Rectal smooth muscle tissue (tissue), 1 donor: ENCODE measurements at regions not wholly inside any gene's neighbourhood (a gene's known extent, or its start where the extent isn't known, plus 50 kb on each side); places are given as distances from the start of the nearest gene placed in this dataset.
A peak's percentile ranks its signal among the peaks of the same experiment; 100 is the strongest.

Experiments
- H3K27ac ChIP-seq: one replicate; pipeline ENCODE4 v1.7.0; 2013; ENCODE audit warnings: low read depth, low read length, inconsistent platforms
- H3K27me3 ChIP-seq: one replicate; pipeline ENCODE4 v1.7.0; 2013; ENCODE audit warnings: low read length; ENCODE audit not compliant: control insufficient read depth, insufficient read depth
- H3K36me3 ChIP-seq: one replicate; pipeline ENCODE4 v1.7.0; 2013; ENCODE audit warnings: low read length; ENCODE audit not compliant: control insufficient read depth, insufficient read depth
- H3K4me1 ChIP-seq: one replicate; pipeline ENCODE4 v1.7.0; 2013; ENCODE audit warnings: low read length; ENCODE audit not compliant: control insufficient read depth, insufficient read depth
- H3K4me3 ChIP-seq: one replicate; pipeline ENCODE4 v1.7.0; 2013; ENCODE audit warnings: low read length
- H3K9ac ChIP-seq: one replicate; pipeline ENCODE4 v1.7.0; 2013; ENCODE audit warnings: low read length

DNA sequence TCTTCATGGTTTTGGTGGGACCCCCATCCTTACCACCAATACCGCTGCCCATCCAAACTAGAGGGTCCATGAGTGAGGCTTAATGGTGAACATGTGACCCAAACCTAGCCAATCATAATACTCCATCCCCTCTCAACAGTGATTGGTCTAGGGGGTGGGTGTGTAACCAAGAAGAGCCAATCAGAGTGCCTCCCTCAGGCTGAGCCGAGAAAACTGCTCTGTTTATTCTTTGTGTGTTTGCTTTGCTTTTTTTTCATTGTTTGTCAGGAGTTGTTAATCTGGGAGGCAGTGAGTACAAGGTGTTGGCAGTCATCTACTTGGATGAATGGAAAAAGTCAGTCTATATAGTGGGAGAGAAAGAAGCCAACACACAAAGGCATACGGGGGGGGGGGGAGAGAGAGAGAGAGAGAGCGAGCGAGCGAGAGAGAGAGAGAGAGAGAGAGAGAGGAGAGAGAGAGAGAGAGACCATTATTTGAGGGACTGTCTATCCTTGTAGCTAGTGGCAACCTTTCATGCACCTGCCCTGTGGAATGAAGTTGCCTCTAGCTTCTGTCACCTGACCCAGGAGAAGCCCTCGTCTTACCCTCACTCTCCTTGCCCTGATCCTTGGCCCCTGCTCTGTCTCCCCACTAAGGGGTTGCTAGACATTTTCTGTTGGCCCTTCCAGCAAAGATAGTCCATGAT lies 441.7 kb downstream of the TYW1 start:
- Histone ChIP-seq H3K4me1 (no peaks in the 10 kb centered on the region), H3K36me3 (no peaks in the 10 kb centered on the region), H3K27me3 (no peaks in the 10 kb centered on the region), H3K9ac (no peak overlapping the region), H3K27ac (no peak overlapping the region), H3K4me3 (no peak overlapping the region)

DNA sequence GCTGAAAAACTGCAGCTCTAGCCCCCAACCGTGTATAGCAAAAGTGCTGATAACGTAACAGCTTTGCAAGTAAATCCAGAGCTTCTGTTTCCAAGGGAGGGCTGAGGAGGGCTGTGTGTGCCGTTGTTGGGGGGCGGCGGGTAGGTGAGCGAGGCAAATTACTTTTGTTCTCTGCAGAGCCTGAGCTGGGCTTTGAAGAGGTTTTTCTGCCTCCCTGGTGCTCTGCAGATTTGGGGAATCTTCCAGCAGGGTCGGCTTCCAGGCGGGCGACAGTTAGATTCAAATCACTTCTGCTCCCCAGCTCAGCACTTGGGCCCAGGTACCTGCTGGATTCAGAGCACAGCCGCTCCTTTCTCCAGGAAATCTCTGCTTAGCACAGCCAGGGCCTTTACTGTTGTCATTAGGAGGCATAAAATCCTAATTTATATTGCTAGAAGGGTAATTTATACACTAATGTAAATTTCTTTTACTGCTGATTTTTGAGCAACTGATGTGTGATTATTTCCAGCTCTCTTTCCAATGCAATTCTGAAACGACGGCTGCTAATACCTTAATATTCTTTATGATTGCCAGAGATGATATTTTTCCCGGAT lies 442.4 kb downstream of the TYW1 start:
- Histone ChIP-seq H3K9ac (no peak overlapping the region), H3K27me3 (no peaks in the 10 kb centered on the region), H3K27ac (no peak overlapping the region), H3K4me1 (no peaks in the 10 kb centered on the region), H3K36me3 (no peaks in the 10 kb centered on the region), H3K4me3 (no peak overlapping the region)

GRCh38 chr7:67440321-67440720 lies 443.7 kb downstream of the TYW1 start:
- no peaks in the 10 kb centered on the region for H3K4me1 ChIP-seq
- no peaks in the 10 kb centered on the region for H3K27me3 ChIP-seq
- no peak overlapping the region for H3K27ac ChIP-seq
- H3K36me3 ChIP-seq, result no peaks in the 10 kb centered on the region
- H3K9ac ChIP-seq, result no peak overlapping the region
- no peak overlapping the region for H3K4me3 ChIP-seq

- no peaks in the 10 kb centered on the region for H3K4me1 ChIP-seq
- no peaks in the 10 kb centered on the region for H3K36me3 ChIP-seq
- no peak overlapping the region for H3K27ac ChIP-seq
- no peaks in the 10 kb centered on the region for H3K27me3 ChIP-seq
- H3K4me3 ChIP-seq, result no peak overlapping the region
- no peak overlapping the region for H3K9ac ChIP-seq
These were observed 449.1 kb downstream of the TYW1 start for GRCh38 chr7:67445728-67446127.

- Histone ChIP-seq H3K36me3 (no peaks in the 10 kb centered on the region), H3K4me1 (no peaks in the 10 kb centered on the region), H3K27me3 (no peaks in the 10 kb centered on the region), H3K27ac (no peak overlapping the region), H3K4me3 (no peak overlapping the region), H3K9ac (no peak overlapping the region)
These were observed 450.7 kb downstream of the TYW1 start for GRCh38 chr7:67447297-67447696.

DNA sequence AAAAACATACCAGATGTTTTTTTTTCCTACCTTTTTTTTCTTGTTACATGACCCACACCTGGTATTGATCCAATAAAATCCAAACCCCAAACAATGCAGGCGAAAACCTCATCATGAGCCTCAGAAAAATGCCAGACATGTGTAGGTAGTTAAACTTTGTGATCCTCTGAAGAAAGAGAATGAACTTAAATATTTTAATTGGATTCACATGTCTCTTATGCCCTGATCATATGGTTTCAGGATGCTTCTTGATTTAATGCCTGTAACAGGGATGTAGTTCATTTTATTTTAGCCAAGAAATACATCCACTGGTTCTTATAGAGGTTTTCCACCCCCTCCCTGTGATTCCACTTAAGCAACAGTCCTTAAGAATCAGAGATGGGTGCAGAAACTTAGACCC lies 451.6 kb downstream of the TYW1 start:
- Histone ChIP-seq H3K27me3 (no peaks in the 10 kb centered on the region), H3K4me1 (no peaks in the 10 kb centered on the region), H3K36me3 (no peaks in the 10 kb centered on the region), H3K27ac (no peak overlapping the region), H3K4me3 (no peak overlapping the region), H3K9ac (no peak overlapping the region)

GRCh38 chr7:67450171-67450570 lies 453.5 kb downstream of the TYW1 start:
- Histone ChIP-seq H3K27me3 (no peaks in the 10 kb centered on the region), H3K27ac (no peak overlapping the region), H3K9ac (no peak overlapping the region), H3K4me1 (no peaks in the 10 kb centered on the region), H3K36me3 (no peaks in the 10 kb centered on the region), H3K4me3 (no peak overlapping the region)

GRCh38 chr7:67451306-67451705 lies 454.7 kb downstream of the TYW1 start:
- Histone ChIP-seq H3K4me3 (no peak overlapping the region), H3K27me3 (no peaks in the 10 kb centered on the region), H3K9ac (no peak overlapping the region), H3K36me3 (no peaks in the 10 kb centered on the region), H3K27ac (no peak overlapping the region), H3K4me1 (no peaks in the 10 kb centered on the region)

- Histone ChIP-seq H3K9ac (no peak overlapping the region), H3K27ac (no peak overlapping the region), H3K4me1 (no peaks in the 10 kb centered on the region), H3K36me3 (no peaks in the 10 kb centered on the region), H3K27me3 (no peaks in the 10 kb centered on the region), H3K4me3 (no peak overlapping the region)
These were observed 455.9 kb downstream of the TYW1 start for GRCh38 chr7:67452516-67453026.

- Histone ChIP-seq H3K27me3 (no peaks in the 10 kb centered on the region), H3K4me3 (no peak overlapping the region), H3K27ac (no peak overlapping the region)
These were observed 457.1 kb downstream of the TYW1 start for GRCh38 chr7:67453580-67454380.

DNA sequence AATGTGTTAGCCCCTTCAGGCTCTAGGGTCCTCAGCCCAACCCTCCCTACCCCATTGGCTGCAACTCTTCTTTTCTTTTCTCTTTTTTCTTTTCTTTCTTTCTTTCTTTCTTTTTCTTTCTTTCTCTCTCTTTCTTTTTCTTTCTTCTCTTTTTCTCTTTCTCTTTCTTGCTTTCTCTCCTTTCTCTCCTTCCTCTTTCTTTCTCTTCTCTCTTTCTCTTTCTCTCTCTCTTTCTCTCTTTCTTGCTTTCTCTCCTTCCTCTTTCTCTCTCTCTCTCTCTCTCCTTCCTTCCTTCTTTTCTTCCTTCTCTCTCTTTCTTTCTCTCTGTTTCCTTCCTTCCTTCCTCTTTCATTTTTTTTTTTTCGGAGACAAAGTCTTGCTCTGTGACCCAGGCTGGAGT lies 458.9 kb downstream of the TYW1 start:
- H3K4me1 ChIP-seq, result no peaks in the 10 kb centered on the region
- no peaks in the 10 kb centered on the region for H3K27me3 ChIP-seq
- H3K27ac ChIP-seq, result no peak overlapping the region
- no peaks in the 10 kb centered on the region for H3K36me3 ChIP-seq
- H3K9ac ChIP-seq, result no peak overlapping the region
- H3K4me3 ChIP-seq, result no peak overlapping the region

More at GRCh38 chr7:67453580-67454380, 457.1 kb downstream of the TYW1 start:
- Histone ChIP-seq H3K4me1 (no peaks in the 10 kb centered on the region), H3K9ac (no peak overlapping the region), H3K36me3 (no peaks in the 10 kb centered on the region)

- no peaks in the 10 kb centered on the region for H3K36me3 ChIP-seq
- H3K27me3 ChIP-seq, result no peaks in the 10 kb centered on the region
- peak overlapping the region; percentile 42 for H3K27ac ChIP-seq
- H3K9ac ChIP-seq, result no peak overlapping the region
- no peak overlapping the region for H3K4me3 ChIP-seq
- H3K4me1 ChIP-seq, result peaks cover 18% of the 10 kb centered on the region
These were observed 466.2 kb downstream of the TYW1 start for GRCh38 chr7:67462781-67463191.
